H9 (cell line): ENCODE measurements at regions not wholly inside any gene's neighbourhood (a gene's known extent, or its start where the extent isn't known, plus 50 kb on each side); places are given as distances from the start of the nearest gene placed in this dataset.
A peak's percentile ranks its signal among the peaks of the same experiment; 100 is the strongest.

Source experiments
- DNase-seq: peaks from one replicate; pipeline ENCODE4 v3.0.0-alpha.2; 2017
- H2AFZ ChIP-seq: one replicate; pipeline ENCODE4 v1.6.1; 2013; ENCODE audit warnings: mild to moderate bottlenecking, low read length, control low read depth, moderate library complexity
- H2AK5ac ChIP-seq: 2 replicates; pipeline ENCODE4 v1.6.1; 2013; ENCODE audit warnings: low read length, control low read depth, mixed read lengths; ENCODE audit not compliant: insufficient read length
- H2BK120ac ChIP-seq: one replicate; pipeline ENCODE4 v1.6.1; 2013; ENCODE audit warnings: low read depth, mild to moderate bottlenecking, low read length, control low read depth, inconsistent platforms; ENCODE audit not compliant: poor library complexity, severe bottlenecking
- H2BK12ac ChIP-seq: 2 replicates; pipeline ENCODE4 v1.6.1; 2013; ENCODE audit warnings: low read length, control low read depth, mixed read lengths, low read depth; ENCODE audit not compliant: insufficient read length
- H2BK15ac ChIP-seq: 2 replicates; pipeline ENCODE4 v1.6.1; 2013; ENCODE audit warnings: low read depth, low read length, control low read depth
- H2BK20ac ChIP-seq: one replicate; pipeline ENCODE4 v1.6.1; 2013; ENCODE audit warnings: low read depth, mild to moderate bottlenecking, low read length, control low read depth, inconsistent platforms; ENCODE audit not compliant: poor library complexity, severe bottlenecking
- H2BK5ac ChIP-seq: 2 replicates; pipeline ENCODE4 v1.6.1; 2013; ENCODE audit warnings: low read length, control low read depth, mixed read lengths; ENCODE audit not compliant: insufficient read length
- H3K14ac ChIP-seq: 2 replicates; pipeline ENCODE4 v1.6.1; 2013; ENCODE audit warnings: low read length, control low read depth; ENCODE audit not compliant: insufficient read depth
- H3K18ac ChIP-seq: 2 replicates; pipeline ENCODE4 v1.6.1; 2013; ENCODE audit warnings: low read depth, mild to moderate bottlenecking, mixed read lengths, low read length, control low read depth; ENCODE audit not compliant: insufficient read length
- H3K23ac ChIP-seq: 2 replicates; pipeline ENCODE4 v1.6.1; 2013; ENCODE audit warnings: low read length, control low read depth, mixed read lengths, low read depth; ENCODE audit not compliant: insufficient read length
- H3K23me2 ChIP-seq: 2 replicates; pipeline ENCODE4 v1.6.1; 2013; ENCODE audit warnings: low read depth, mild to moderate bottlenecking, mixed read lengths, low read length, control low read depth; ENCODE audit not compliant: insufficient read length, poor library complexity, severe bottlenecking
- H3K27ac ChIP-seq: 2 replicates; pipeline ENCODE4 v1.5.1; 2013; ENCODE audit warnings: low read length, control low read depth, mixed read lengths, low read depth; ENCODE audit not compliant: insufficient read length
- H3K27me3 ChIP-seq: 2 replicates; pipeline ENCODE4 v1.6.1; 2013; ENCODE audit warnings: low read length, control low read depth, inconsistent platforms; ENCODE audit not compliant: insufficient read depth
- H3K4ac ChIP-seq: 2 replicates; pipeline ENCODE4 v1.6.1; 2013; ENCODE audit warnings: low read depth, mild to moderate bottlenecking, control low read depth, inconsistent platforms, low read length, moderate library complexity
- H3K4me1 ChIP-seq: 2 replicates; pipeline ENCODE4 v1.6.1; 2013; ENCODE audit warnings: low read length, control low read depth, inconsistent platforms; ENCODE audit not compliant: insufficient read depth
- H3K4me2 ChIP-seq: 2 replicates; pipeline ENCODE4 v1.6.1; 2013; ENCODE audit warnings: low read length, control low read depth, mixed read lengths; ENCODE audit not compliant: insufficient read length, insufficient read depth
- H3K56ac ChIP-seq: 2 replicates; pipeline ENCODE4 v1.6.1; 2013; ENCODE audit warnings: low read depth, mild to moderate bottlenecking, mixed read lengths, low read length, control low read depth; ENCODE audit not compliant: insufficient read length
- H3K79me1 ChIP-seq: 2 replicates; pipeline ENCODE4 v1.6.1; 2013; ENCODE audit warnings: low read depth, mild to moderate bottlenecking, moderate library complexity, low read length, control low read depth, inconsistent platforms; ENCODE audit not compliant: insufficient read depth, poor library complexity, severe bottlenecking
- H3K79me2 ChIP-seq: 2 replicates; pipeline ENCODE4 v1.6.1; 2013; ENCODE audit warnings: low read length, control low read depth, inconsistent platforms; ENCODE audit not compliant: insufficient read depth
- H3K9ac ChIP-seq: 2 replicates; pipeline ENCODE4 v1.6.1; 2013; ENCODE audit warnings: low read length, control low read depth, mixed read lengths; ENCODE audit not compliant: insufficient read length; ENCODE audit errors: extremely low read depth
- H3K9me3 ChIP-seq: one replicate; pipeline ENCODE4 v1.6.1; 2013; ENCODE audit warnings: low read depth, low read length, inconsistent platforms; ENCODE audit not compliant: control insufficient read depth
- H3T11ph ChIP-seq: one replicate; pipeline ENCODE4 v1.6.1; 2013; ENCODE audit warnings: mild to moderate bottlenecking, low read length, control low read depth, inconsistent platforms
- H4K20me1 ChIP-seq: one replicate; pipeline ENCODE4 v1.6.1; 2013; ENCODE audit not compliant: control insufficient read depth, insufficient read length, insufficient read depth
- H4K5ac ChIP-seq: 2 replicates; pipeline ENCODE4 v1.6.1; 2013; ENCODE audit warnings: low read depth, mild to moderate bottlenecking, mixed read lengths, low read length, control low read depth; ENCODE audit not compliant: insufficient read length
- H4K8ac ChIP-seq: replicated peaks from 2 replicates; pipeline ENCODE4 v1.6.1; 2013; ENCODE audit warnings: low read length, control low read depth, mixed read lengths, low read depth; ENCODE audit not compliant: insufficient read length
- H4K91ac ChIP-seq: 2 replicates; pipeline ENCODE4 v1.6.1; 2013; ENCODE audit warnings: low read depth, mild to moderate bottlenecking, moderate library complexity, mixed read lengths, low read length, control low read depth; ENCODE audit not compliant: insufficient read length
- H3K27ac Mint-ChIP-seq, 3 experiments: 2 replicates in 2 of 3; 3 replicates in 1 of 3; pipeline ENCODE4 v1.8.0; 2020 to 2021; ENCODE audit warnings: mixed read lengths in 3 of 3, mild to moderate bottlenecking in 1 of 3, moderate library complexity in 1 of 3
- H3K27me3 Mint-ChIP-seq: 2 replicates; pipeline ENCODE4 v1.8.0; 2021; ENCODE audit warnings: low read depth, mild to moderate bottlenecking, moderate library complexity, mixed read lengths
- H3K36me3 Mint-ChIP-seq, 3 experiments: 2 replicates in 2 of 3; 3 replicates in 1 of 3; pipeline ENCODE4 v1.8.0; 2020 to 2021; ENCODE audit warnings: low read depth in 3 of 3, mixed read lengths in 3 of 3; ENCODE audit not compliant: insufficient read depth in 1 of 3
- H3K4me1 Mint-ChIP-seq, 2 experiments: 2 replicates each; pipeline ENCODE4 v1.8.0; 2020; ENCODE audit warnings: mixed read lengths in 2 of 2
- H3K4me3 Mint-ChIP-seq, 2 experiments: 2 replicates in 1 of 2; 3 replicates in 1 of 2; pipeline ENCODE4 v1.8.0; 2020 to 2021; ENCODE audit warnings: mild to moderate bottlenecking in 2 of 2, mixed read lengths in 2 of 2, moderate library complexity in 1 of 2
- H3K9me3 Mint-ChIP-seq, 2 experiments: 2 replicates in 1 of 2; 3 replicates in 1 of 2; pipeline ENCODE4 v1.8.0; 2020; ENCODE audit warnings: mild to moderate bottlenecking in 2 of 2, mixed read lengths in 2 of 2, moderate library complexity in 1 of 2
- WGBS: extraction: QIAGEN DNeasy Blood & Tissue Kit; methylation state at CpG from one replicate; pipeline ENCODE4 v1.1.7; 2013; ENCODE audit warnings: missing lambda C conversion rate, low lambda C conversion rate, mixed read lengths; ENCODE audit not compliant: insufficient read length; ENCODE audit errors: extremely low coverage; 5-methylcytosine and 5-hydroxymethylcytosine counted together
- TF ChIP-seq, protein P1 (sequence below): fragments of 200-600 bp; sonication (generic); conservative IDR thresholded peaks from 3 replicates; pipeline ENCODE4 v1.8.0; 2021; ENCODE audit warnings: antibody characterized with exemption, mild to moderate bottlenecking

DNA sequence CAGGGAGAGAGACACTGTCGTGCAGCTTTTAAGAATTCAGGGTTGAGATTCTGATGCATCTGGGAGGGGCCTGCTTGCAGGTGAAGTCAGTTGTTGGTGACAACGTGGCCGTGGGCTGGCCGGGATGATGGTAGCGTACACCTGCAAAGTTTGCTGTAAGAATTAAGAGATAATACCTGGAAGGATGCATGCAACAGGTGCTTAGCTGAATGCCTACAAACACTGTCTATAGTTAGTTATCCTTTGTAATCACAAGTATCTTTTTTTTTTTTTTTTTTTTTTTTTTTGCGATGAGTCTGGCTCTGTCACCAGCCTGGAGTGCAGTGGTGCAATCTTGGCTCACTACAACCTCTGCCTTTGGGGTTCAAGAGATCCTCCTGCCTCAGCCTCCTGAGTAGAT is 259.6 kb downstream of the ASMT start:
- H4K91ac ChIP-seq, result no peak overlapping the region
- H3K9ac ChIP-seq, result no peak overlapping the region
- no peak overlapping the region for H3K14ac ChIP-seq
- H3K4me1 Mint-ChIP-seq, result no peaks in the 10 kb centered on the region; a peak in 1 of 4 replicates
- peaks cover 2% of the 10 kb centered on the region for H3K27me3 Mint-ChIP-seq
- no peaks in the 10 kb centered on the region for H3K79me1 ChIP-seq
- TF ChIP-seq, protein P1, sequence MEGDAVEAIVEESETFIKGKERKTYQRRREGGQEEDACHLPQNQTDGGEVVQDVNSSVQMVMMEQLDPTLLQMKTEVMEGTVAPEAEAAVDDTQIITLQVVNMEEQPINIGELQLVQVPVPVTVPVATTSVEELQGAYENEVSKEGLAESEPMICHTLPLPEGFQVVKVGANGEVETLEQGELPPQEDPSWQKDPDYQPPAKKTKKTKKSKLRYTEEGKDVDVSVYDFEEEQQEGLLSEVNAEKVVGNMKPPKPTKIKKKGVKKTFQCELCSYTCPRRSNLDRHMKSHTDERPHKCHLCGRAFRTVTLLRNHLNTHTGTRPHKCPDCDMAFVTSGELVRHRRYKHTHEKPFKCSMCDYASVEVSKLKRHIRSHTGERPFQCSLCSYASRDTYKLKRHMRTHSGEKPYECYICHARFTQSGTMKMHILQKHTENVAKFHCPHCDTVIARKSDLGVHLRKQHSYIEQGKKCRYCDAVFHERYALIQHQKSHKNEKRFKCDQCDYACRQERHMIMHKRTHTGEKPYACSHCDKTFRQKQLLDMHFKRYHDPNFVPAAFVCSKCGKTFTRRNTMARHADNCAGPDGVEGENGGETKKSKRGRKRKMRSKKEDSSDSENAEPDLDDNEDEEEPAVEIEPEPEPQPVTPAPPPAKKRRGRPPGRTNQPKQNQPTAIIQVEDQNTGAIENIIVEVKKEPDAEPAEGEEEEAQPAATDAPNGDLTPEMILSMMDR, result no peak
- H3K36me3 Mint-ChIP-seq, result peaks cover 0 to 9% (median 2%) of the 10 kb centered on the region in 3 experiments; a peak in 2 of 7 replicates
- H2AK5ac ChIP-seq, result no peak overlapping the region
- no peak overlapping the region for H3K27ac ChIP-seq
- no peaks in the 10 kb centered on the region for H4K20me1 ChIP-seq
- H2BK15ac ChIP-seq, result no peak overlapping the region
- no peak overlapping the region for H3K4ac ChIP-seq
- no peak overlapping the region for H2BK20ac ChIP-seq
- H3K23ac ChIP-seq, result no peak overlapping the region
- no peak overlapping the region for H3K56ac ChIP-seq
- H3K4me3 Mint-ChIP-seq, result no peak overlapping the region; a peak in 1 of 5 replicates
- H3K4me2 ChIP-seq, result no peak overlapping the region
- H2BK120ac ChIP-seq, result no peak overlapping the region
- no CpG with 5 or more reads among the region's 6 CpGs for WGBS
- peak overlapping the region in 1 of 3 experiments; percentile 56; a peak in 1 of 7 replicates for H3K27ac Mint-ChIP-seq
- no peaks in the 10 kb centered on the region for H3K23me2 ChIP-seq
- H3K9me3 Mint-ChIP-seq, result peaks cover 3 to 4% of the 10 kb centered on the region in 2 experiments; a peak in 3 of 5 replicates
- H3T11ph ChIP-seq, result no peak overlapping the region
- no peak overlapping the region for H4K5ac ChIP-seq
- DNase-seq, result no peak
- no peak overlapping the region for H2BK5ac ChIP-seq
- no peaks in the 10 kb centered on the region for H3K27me3 ChIP-seq
- H3K9me3 ChIP-seq, result no peaks in the 10 kb centered on the region
- H3K4me1 ChIP-seq, result no peaks in the 10 kb centered on the region
- H3K18ac ChIP-seq, result no peak overlapping the region
- no peak overlapping the region for H2AFZ ChIP-seq
- H4K8ac ChIP-seq, result no peak overlapping the region
- no peaks in the 10 kb centered on the region for H3K79me2 ChIP-seq
- H2BK12ac ChIP-seq, result no peak overlapping the region
